ENCODE measurements at regions not wholly inside any gene's neighbourhood (a gene's known extent, or its start where the extent isn't known, plus 50 kb on each side); places are given as distances from the start of the nearest gene placed in this dataset.
A peak's percentile ranks its signal among the peaks of the same experiment; 100 is the strongest.

DNA sequence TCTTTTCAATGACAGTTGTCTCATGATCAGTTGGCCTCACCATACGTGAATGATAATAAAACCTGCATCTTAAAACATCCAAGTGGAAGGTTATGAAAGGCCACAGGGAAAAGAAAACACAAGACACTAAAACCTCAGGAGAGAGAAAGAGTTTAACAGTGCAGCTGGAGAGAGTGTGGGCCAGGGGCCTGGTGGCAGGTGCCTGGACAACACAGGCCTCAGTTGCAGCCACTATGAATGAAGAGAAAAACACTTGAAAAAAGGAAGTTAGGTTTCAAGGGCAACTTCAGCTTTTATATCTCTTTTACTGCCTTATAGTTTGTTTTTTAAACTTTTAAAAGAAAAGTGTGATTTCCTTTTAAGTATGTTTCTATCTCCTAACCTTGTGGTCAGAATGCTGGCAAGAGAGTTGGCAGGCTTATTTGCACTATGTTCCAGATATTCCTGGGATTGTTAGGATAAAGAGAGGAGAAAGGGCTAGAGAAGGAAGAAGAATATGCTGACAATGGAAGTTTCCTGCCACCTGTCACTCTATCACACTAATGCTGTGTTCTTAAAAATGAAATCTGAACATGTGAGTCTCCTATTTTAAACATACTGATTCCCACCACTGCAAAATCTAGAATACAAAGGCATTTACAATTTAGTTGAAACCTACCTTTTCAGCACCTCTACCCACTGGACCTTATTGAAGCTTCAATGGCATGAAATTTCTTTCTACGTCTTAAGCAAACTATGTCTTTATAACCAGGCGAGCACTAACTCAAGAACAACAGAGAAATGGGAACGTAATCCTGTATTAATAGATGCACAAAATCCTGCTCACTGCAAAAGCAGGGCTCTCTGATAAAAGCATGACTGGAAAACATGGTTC, 222.4 kb downstream of the CD83 start:
- no peak for DNase-seq

DNA sequence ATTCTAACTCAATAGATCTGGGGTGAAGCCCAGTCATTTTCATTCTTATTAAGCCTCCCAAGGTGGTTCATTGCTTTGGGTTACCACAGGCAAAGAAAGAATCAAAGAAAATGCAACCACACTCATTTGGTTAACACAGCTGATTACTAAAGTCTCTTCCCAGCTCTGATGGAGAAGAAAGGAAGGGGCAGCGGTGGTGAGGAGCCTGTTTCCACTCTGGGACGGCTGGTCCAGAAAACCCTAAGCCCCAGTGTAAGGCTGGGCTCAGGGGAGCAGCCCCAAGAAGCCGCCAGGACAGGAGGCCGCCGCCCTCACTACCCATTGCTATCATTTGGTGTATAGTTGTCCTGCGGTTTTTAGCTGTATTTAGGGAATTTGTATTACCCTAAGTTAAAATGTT, 226.9 kb downstream of the CD83 start:
- TF ChIP-seq GATA1 (IDR thresholded peaks at IDR 0.05; ENCODE audit: low read depth, low read length) (no peak), POLR2A (IDR thresholded peaks at IDR 0.05; ENCODE audit: low read length) (no peak)
- DNase-seq = no peak

More for the DNA sequence above, 222.4 kb downstream of the CD83 start:
- TF ChIP-seq POLR2A (IDR thresholded peaks at IDR 0.05; ENCODE audit: low read length) (no peak), GATA1 (IDR thresholded peaks at IDR 0.05; ENCODE audit: low read depth, low read length) (no peak)

DNA sequence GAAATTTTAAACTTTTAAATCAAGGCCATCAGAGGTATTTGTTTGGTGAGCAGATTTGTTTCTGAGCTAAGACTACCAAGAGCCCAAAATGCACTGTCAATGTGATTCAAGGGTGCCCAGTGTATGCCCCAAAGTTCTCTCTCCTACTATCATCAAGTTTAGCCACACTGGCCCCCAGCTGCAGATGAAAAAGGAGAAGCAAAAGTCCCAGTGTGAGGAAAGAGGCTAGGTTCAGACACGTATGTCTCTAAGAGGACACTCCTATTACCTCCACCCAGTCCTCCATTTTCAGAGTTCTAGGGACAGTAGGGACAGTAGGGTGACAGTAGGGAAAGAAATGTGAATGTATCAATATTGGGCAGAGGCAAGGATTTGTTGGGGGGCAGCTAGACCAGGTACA, 230.8 kb downstream of the CD83 start:
- no peak for TF ChIP-seq POLR2A (IDR thresholded peaks at IDR 0.05; ENCODE audit: low read length)
- no peak for TF ChIP-seq GATA1 (IDR thresholded peaks at IDR 0.05; ENCODE audit: low read depth, low read length)
- DNase-seq = no peak

DNA sequence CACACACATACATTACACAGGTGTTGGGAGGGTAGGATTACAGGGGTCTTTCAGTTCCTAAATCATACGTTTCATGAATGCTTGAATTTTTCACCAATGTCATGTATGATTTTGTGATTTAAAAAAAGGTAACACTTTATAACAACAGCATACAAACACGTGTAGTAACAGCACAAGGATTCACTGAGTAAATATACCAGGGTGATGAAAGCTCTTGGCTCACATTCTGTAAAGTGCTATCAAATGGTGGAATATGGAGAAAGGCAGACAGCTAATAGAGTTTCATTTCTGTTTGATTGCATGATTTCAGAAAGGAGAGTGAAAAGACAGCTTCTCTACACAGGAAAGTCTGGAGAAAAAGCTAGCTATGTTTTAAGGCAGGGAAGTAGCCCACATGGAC, 231.9 kb downstream of the CD83 start:
- no peak for TF ChIP-seq POLR2A (IDR thresholded peaks at IDR 0.05; ENCODE audit: low read length)
- no peak for TF ChIP-seq GATA1 (IDR thresholded peaks at IDR 0.05; ENCODE audit: low read depth, low read length)
- DNase-seq = no peak

DNA sequence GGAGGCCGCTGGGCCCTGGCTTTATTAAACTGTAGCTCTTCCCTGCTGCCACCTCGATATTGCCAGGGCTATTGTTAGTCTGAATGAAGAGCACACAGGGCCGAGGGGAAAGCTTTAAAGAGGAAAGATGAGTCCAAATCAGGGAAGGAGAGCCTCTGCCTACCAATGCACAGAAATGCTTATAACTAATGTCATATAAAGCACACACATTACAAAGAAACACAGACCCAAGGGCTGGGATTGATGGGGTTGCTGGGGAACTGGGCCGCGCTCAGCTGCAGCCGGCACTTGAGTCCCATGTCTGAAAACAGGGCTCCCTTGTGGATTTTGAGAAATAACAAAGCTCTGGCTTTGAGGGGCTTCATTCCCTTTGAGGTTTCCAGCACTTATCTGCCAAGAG, 232.6 kb downstream of the CD83 start:
- no peak for DNase-seq
- TF ChIP-seq POLR2A (IDR thresholded peaks at IDR 0.05; ENCODE audit: low read length) = no peak

DNA sequence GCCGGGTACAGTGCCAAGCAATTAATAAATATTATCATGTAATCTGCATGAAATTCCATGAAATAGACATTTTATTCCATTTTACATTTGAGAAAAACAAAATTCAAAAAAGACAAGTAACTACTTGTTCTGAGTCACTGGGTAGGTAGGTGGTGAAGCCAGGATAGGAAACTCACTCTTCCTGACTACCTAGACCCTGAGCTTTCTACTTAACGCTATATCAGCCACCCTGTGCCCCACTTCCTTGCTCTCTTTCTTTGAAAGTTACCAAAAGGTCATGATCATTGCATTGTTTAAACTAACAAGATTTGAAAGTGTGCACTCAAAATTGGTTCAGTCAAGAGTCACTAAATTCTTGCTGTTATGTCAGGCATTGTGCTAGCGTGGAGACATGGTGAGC, 235.7 kb downstream of the CD83 start:
- TF ChIP-seq POLR2A (IDR thresholded peaks at IDR 0.05; ENCODE audit: low read length) (no peak), GATA1 (IDR thresholded peaks at IDR 0.05; ENCODE audit: low read depth, low read length) (no peak)
- DNase-seq = no peak

DNA sequence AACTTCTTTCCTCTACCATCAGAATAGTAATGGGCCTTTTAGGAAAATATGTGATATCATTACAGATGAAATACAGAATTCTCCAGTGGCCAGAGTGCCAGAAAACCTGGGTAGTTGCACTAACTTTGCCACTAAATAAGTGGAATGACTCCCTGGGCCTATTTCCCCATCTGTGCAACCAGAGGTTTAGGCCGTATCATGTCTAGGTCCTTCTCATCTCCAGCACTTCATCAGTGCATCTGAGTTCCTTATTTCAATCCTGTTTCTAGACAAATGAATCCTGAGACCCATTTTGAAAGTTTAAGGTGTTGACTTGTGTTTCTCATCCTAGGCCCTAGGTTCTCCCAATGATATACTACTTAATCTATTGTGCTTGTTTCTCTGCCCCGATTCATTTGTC, 236.2 kb downstream of the CD83 start:
- TF ChIP-seq POLR2A (IDR thresholded peaks at IDR 0.05; ENCODE audit: low read length) = no peak
- DNase-seq = no peak

DNA sequence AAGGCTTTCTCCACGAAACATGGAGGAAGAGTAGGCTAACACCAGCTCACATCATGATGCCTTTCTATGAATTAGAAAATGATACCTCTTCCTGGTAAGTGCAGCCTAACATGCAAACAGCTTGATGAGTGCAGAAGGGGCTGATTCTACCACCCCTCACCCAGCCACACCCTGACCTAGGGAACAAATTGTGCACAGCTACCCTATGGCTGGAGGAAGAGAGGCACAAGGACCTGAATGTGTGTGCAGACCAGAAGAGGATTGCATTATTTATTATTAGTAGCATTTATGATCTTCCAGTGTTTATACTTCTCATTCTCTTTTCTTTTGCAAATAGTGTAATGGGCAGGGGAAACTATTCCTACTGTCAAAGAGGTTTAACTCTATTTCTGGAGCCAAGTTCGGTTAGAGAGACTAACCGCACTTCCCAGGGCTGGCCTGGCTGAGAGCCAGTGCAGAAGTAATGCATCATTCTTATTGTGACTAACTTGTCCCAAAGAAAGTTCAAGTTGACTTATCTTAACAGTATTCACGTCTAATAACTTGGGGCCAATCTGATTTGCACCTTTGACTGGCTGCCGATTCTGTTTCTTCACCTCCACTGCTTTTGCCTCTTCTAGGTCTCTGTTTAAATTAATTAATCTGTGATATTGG, 237.5 kb downstream of the CD83 start:
- DNase-seq = peak in 1 of 2 experiments; percentile 12
- TF ChIP-seq POLR2A (IDR thresholded peaks at IDR 0.05; ENCODE audit: low read length) (no peak), GATA1 (IDR thresholded peaks at IDR 0.05; ENCODE audit: low read depth, low read length) (no peak)

DNA sequence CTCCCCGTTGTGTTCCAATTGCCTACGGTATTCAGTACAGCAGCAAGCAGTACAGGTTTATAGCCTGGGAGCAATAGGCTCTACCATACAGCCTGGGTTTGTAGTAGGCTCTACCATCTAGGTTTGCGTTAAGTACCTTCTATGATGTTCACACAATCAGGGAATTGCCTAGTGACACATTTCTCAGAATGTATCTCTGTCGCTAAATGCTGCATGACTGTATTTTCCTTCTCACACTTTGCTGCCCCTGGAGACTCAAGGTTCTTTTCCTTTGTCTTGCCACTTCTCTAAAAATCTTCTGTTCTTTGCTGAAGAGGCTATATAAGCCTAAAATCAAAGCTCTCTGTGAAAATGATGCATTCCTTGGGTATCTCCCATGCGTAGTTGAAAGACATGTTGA, 241.9 kb downstream of the CD83 start:
- TF ChIP-seq GATA1 (IDR thresholded peaks at IDR 0.05; ENCODE audit: low read depth, low read length) (no peak), POLR2A (IDR thresholded peaks at IDR 0.05; ENCODE audit: low read length) (no peak)

DNA sequence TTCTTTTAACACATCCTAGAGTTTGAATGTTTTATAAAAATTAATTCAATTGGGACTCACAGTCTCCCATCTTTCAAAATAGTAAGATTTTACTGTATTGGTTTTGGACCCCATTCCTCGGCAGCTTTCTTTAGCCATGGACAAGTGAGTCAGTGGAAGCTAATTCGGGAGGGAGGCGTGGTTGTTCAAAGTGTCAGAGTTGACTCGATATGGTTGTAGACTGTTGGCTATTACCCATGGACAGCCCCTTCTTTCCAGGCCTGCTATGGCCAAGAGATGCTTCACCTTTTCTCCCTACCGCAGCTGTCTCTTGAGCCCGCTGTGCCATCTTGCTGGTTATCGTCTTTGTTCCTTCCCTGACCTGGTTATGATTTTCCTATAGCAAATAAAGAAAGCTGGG, 243.0 kb downstream of the CD83 start:
- TF ChIP-seq GATA1 (IDR thresholded peaks at IDR 0.05; ENCODE audit: low read depth, low read length) = no peak
- TF ChIP-seq POLR2A (IDR thresholded peaks at IDR 0.05; ENCODE audit: low read length) = no peak
- DNase-seq = no peak

More for the DNA sequence above, 241.9 kb downstream of the CD83 start:
- no peak for DNase-seq

DNA sequence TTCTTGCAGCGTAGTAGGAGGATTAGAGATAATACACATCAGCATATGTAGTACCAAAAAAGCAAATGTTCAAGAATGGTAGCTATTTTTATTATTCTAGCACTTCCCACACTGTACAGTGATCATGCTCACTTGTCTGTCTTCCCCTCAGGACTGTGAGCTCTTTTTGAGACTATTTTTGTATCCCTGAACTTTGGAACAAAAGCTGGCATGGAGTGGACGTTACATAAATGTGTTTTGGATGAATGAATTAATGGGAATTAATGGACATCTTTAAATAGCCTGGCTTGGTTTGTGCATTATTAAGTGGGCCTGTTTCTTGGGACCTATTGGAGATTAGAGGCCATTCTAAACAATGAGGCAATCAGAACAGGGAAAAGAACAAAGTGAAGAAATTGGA, 243.7 kb downstream of the CD83 start:
- TF ChIP-seq POLR2A (IDR thresholded peaks at IDR 0.05; ENCODE audit: low read length) (no peak), GATA1 (IDR thresholded peaks at IDR 0.05; ENCODE audit: low read depth, low read length) (no peak)
- no peak for DNase-seq

DNA sequence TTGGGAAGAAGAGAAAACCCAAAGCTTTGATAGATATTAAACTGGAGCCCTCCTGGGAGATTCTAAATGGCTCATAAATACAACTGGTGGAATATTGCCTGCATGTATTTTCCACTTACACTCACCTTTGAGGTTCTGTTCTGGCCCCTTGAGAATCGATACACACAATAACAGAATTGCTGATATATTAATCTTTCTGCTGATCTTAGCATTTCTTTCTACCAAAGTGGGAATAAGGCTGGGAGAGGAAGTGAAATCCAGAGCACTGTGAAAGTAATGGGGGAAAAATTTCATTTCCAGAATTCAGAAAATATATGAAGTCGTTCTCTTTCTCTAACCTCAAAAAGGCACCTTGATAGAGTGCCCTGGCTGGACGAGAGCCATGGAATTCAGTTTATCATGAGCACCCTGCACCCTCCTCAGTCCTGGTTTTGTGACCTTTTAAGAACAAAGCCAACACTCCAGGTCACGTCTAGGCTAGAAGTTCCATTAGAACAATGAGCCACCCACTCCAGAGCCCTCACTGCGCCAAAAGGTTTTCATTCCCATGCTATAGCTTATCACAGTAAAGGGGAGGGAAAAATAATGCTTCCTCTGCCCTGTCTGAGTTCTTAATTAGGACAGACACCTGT, 244.5 kb downstream of the CD83 start:
- TF ChIP-seq GATA1 (IDR thresholded peaks at IDR 0.05; ENCODE audit: low read depth, low read length) (no peak), POLR2A (IDR thresholded peaks at IDR 0.05; ENCODE audit: low read length) (no peak)
- DNase-seq = no peak

DNA sequence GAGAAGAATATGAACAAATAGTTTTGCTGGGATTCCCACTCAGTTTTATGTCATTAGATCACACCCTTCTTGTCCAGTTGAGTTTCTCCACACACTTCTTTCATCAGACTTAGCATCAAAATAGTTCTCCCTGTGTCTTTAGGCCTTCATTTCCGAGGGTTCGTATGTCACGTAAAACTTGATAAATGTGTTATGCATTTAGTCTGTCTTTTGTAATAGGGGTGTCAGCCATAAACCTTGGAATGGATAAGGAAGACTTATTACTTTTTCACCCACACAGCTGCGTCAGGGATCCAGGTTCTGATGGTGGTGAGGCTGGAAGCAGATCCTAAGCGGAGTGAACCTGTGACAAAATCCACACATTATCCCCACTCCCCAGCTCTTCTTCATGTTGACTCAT, 246.8 kb downstream of the CD83 start:
- no peak for DNase-seq
- TF ChIP-seq GATA1 (IDR thresholded peaks at IDR 0.05; ENCODE audit: low read depth, low read length) (no peak), POLR2A (IDR thresholded peaks at IDR 0.05; ENCODE audit: low read length) (no peak)

DNA sequence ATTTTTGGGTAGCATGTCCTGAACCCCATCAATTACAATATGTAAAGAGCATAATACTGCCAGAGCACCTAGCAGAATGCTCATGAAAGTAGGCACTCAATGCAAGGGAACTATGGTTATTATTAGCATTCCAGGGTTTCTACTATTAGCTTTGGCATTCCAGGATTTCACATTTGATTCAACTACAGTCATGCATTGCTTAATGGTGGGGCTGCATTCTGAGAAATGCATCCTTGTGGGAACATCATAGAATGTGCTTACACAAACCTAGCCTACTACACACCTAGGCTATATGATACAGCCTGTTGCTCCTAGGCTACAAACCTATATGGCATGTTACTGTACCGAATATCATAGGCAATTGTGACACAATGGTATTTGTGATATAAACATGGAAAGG, 247.8 kb downstream of the CD83 start:
- DNase-seq = no peak
- TF ChIP-seq GATA1 (IDR thresholded peaks at IDR 0.05; ENCODE audit: low read depth, low read length) (no peak), POLR2A (IDR thresholded peaks at IDR 0.05; ENCODE audit: low read length) (no peak)

DNA sequence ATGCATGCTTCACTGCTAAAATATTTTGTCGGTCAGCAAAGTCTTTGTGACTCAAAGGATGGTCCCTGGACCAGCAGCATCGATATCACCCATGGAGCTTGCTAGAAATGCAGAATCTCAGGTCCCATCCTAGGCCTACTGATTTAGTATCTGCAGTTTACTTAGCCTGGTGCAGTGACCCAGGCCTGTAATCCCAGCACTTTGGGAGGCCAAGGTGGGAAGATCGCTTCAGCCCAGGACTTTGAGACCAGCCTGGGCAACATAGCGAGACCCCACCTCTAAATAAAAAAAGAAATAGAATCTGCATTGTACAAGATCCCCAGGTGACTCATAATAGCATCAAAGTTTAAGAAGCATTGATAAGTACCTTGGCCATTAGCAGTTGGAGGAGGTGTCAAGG, 248.7 kb downstream of the CD83 start:
- TF ChIP-seq POLR2A (IDR thresholded peaks at IDR 0.05; ENCODE audit: low read length) = no peak
- TF ChIP-seq GATA1 (IDR thresholded peaks at IDR 0.05; ENCODE audit: low read depth, low read length) = no peak
- DNase-seq = no peak

Measured in erythroblast (primary cell).